GM19239 (cell line): ENCODE measurements at regions not wholly inside any gene's neighbourhood (a gene's known extent, or its start where the extent isn't known, plus 50 kb on each side); places are given as distances from the start of the nearest gene placed in this dataset.

Experiments
- DNase-seq: peaks from one replicate; pipeline ENCODE4 v3.0.0; 2011; ENCODE audit warnings: low spot score; ENCODE audit not compliant: insufficient read length
- FAIRE-seq: peaks from 2 replicates; lab custom pipeline; 2011; peaks lifted over from hg19 to GRCh38; lab: Jason Lieb, UNC

DNA sequence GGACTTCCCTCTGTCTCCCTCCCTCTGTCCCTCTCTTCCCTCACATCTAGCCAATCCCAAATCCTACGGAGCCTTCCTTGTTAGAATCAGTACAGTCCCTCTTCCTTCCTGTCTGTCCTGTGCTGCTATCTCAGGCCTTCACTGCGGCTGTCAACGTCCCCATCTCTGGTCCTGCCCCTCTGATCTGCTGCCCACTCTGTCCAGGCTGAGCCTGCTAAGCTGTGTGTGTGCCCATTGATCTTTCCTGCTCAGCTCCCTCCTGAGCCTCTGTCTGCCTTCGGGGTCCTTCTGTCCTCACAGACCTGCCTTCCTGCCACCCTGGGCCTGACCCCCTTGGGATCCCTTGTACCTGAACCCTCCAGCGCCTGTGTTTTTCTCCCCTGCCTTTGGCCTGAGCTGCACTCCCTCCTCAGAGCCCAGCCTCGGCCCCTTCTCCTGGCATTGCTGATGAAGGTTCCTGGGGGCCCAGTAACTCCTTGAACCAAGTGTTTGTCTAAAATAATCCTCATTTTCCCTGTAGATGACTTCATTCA, 182.1 kb upstream of the SHH start:
- FAIRE-seq, result no peak
- no peak for DNase-seq

DNA sequence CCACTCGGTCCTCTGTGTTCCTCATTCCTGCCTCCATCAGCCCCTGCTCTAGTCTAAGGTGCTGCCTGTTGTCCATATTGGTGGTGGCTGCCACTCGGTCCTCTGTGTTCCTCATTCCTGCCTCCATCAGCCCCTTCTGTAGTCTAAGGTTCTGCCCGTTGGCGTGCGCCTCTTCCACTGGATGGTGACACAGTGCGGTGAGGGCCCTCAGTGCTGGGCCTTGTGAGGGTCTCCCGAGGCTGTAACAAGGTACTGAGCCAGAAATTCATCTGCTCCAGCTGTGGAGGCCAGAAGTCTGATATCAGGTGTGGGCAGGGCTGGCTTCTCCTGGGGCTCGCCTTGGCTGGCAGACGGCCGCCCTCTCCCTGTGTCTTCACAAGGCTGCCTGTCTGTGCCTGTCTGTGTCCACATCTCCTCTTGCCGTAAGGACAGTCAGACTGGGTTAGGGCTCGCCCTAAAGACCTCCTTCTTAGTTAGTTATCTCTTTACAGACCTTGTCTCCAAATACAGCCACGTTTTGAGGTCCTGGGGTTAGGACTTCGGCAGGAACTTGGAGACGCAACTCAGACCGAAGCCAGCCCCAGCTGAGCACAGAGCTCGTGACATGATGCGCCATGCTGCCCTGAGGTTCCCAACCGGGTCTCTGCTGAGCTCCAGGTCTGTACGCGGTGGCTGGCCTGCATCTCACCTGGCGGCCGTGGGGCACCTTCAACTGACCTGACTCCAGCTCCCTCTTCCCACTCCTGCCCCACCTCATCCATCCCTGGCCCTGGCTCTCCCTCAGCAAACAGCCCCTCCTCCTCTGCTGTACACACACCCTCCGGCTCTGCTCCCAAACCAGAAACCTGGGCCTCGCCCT, 181.4 kb upstream of the SHH start:
- FAIRE-seq (no peak), DNase-seq (no peak)

DNA sequence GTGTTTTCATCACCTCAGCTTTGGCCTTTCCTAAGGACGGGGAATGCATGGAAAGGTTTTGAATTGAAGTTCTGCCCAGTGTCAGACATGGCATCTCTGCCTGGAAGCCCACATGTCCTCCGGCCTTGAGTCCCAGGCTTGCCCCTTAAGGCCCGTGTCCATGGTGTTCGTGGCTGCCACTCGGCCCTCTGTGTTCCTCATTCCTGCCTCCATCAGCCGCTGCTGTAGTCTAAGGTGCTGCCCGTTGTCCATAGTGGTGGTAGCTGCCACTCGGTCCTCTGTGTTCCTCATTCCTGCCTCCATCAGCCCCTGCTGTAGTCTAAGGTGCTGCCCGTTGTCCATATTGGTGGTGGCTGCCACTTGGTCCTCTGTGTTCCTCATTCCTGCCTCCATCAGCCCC, 180.7 kb upstream of the SHH start:
- DNase-seq (no peak), FAIRE-seq (no peak)

DNA sequence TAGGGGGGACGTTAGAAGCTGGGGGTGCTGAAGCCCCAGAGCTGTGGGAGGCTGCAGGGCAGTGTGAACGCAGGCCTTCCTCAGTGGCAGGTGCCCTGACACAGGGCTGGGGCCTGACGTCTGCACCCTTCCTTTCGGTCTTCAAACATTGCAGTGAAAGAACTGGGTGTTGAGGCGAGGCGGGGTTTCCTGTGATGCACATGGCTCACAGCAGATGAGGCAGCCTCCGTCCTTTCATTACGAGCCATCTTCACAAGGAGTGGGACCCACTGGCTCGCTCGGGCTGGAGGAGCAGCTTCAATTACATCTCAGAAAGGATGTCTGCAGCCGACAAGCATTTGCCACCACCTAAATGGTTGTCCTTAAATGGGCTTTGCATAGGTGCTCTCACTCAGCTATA, 180.3 kb upstream of the SHH start:
- DNase-seq (no peak), FAIRE-seq (no peak)

DNA sequence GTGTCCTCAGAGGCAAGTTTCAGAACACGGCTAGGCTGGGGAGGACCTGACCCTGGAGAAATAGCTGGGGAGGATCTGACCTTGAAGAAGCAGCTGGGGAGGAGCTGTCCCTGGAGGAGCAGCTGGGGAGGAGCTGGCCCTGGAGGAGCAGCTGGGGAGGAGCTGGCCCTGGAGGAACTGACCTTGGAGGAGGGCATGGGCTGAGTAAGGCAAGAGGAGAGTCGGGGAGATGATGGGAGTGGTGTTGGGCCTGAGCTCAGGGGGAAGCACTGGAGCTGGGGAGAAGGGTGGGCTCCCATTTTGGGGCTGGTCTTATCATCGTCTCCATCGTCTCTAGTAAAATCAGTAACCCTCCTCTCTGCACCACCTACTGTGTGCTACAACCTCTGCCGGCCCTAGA, 179.8 kb upstream of the SHH start:
- no peak for DNase-seq
- FAIRE-seq, result no peak

DNA sequence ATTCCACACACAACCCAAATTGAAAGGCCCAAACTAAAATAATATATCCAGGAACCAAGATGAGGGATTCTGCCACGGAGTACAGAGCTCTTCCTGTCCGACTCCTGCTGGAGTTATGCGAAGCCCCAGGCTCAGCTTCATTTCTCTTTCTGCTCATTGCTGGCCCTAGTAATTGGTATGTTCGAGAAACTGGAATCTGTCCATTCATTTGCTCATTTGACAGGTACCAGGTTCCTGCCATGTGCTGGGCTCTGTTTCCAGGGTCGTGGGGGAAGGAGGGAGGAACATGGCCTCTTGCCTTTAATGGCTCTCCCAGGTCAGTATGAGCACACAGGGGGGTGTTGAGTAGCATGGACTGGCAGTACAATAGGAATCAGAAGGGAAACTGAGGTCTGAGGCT, 179.2 kb upstream of the SHH start:
- DNase-seq, result no peak
- FAIRE-seq, result no peak

DNA sequence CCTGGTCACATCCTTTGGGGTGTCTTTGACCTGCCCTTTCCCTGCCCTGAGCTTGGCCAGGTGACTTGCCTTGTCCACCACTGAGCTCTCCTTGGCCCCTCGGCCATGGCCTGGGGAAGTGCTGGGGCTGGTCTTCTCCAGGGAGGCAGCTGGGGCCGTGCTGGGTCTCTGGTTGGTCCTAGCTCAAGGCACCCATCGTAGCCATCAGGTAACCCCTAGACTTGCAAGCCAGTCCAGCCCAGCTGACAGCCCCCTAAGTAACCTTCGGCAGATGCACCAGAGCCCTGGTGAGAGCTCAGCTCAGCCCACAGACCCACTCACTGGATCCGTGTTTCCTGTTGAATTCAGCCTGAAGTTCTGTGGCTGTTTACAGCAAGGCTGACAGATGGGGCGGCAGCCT, 176.2 kb upstream of the SHH start:
- FAIRE-seq (no peak), DNase-seq (no peak)

DNA sequence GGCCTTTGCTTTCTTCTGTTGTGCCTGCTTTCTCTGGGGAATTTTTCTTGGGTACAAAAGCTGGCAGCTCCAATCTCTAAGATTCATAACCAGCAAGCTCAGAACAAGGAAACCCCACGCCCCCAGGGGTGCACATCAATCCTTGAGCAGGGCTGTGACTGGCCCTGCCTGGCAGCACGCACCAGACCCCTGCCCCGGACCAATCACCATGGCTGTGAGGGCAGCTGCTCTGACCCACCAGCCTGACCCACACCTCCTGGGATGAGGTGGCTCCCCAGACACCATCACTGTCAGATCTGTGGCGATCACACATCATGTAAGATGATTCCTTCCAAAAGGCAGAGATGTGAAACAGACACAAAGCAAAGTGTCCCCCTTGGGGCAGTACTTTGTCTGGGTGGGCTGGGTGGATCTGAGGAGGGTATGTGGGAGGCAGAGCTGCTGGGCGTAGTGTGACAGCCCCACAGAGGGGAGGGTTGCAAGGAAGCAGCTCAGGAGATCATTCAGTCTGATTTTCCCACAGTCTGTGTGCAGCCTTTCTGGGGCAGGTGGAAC, 175.5 kb upstream of the SHH start:
- no peak for DNase-seq
- no peak for FAIRE-seq

DNA sequence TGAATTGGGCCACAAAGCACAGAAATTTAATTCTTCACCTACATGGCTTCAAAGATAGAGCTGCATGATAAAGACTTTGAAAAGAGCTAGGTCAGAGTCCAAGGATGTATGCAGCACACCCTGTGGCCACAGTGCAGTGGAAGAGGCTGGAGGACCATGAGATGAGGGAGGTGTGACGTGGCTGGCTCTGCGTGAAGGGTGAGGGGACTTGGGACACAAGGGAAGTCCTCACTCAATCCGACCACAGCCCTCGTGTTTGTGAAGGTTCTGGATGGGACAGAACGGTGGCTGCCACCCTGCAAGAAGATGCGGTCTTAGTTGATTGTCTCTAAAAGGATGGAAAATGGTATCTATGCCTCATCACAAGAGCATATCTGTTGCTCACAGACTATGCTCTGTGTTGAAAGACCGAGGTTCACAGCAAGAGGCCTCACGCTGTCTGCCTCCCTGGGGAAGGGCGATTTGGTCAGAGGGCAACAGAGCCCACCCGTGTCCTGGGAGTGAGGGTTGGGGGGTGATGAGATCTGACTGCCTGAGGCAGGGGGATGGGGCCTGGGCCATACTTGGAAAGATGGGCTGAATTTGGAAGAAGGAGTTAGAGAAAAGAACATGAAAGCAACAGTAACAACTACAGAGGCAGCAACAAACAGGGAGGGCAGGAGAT, 174.4 kb upstream of the SHH start:
- DNase-seq (no peak), FAIRE-seq (no peak)

DNA sequence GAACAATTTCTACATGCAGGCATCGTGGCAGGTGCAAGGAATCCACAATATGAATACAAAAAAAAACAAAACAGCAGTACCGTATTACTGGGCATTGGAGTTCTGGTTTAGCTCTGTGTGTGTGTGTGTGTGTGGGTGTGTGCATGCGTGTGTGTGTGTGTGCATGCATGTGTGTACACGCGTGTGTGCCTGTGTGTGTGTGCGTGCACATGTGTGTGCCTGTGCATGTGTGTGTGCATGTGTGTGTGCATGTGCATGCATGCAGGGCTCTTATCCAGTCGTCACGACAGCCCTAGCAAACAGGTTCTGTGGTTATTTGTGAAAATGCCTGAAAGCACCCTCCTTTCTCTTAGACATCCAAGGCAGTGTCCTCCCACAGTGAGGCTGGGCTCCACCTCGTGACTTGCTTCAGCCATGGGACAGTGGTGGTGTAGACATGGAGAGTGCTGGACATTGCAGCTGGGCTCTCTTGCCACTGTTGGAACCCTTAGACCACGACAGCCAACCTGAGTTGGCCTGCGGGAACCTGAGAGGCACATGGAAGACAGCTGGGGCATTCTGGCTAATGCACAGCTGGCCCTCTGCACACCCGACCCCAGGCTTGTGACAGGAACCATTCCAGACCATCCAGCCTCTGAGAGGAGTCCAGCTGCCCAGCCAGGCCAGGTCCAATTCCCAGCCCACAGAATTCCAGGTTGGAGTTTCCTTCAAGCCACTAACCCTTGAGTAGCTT, 173.4 kb upstream of the SHH start:
- DNase-seq (no peak), FAIRE-seq (no peak)

DNA sequence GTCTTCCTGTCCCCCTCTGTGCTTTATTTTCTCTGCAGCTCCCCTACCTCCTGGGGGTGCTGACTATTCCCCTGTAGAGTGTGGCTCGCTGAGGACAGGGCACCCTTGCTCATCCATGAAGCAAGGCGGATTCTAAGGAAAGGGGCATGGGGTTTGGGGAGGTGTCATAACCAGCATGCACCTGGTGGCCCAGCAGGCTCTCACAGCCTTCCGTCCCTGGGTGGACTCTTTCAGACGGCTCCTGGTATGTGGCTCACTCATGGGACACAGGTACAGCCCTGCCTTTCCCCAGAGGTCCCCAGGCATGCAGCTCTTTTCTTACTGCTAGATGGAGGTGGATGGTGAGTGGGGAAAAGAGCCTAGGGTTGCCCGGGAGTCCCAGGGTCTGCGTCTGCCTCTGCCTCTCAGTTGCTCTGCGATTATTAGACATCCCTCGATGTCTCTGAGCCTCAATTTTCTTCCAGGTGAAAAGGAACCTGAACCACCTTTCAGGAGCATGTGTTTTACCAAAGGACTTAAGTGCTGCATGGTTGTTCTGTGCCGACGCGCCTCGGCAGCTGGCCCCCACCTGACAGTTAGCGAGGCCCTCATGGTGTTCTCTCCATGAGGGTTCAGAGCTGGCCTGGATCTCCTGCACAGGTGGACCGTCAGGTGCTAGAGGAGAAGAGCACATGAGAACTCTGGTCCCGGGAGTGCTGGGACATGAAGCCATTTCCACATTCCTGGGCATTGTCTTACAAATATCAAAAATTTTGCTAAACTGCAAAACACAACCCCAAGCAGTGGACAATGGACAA, 172.5 kb upstream of the SHH start:
- FAIRE-seq, result no peak
- DNase-seq, result no peak

DNA sequence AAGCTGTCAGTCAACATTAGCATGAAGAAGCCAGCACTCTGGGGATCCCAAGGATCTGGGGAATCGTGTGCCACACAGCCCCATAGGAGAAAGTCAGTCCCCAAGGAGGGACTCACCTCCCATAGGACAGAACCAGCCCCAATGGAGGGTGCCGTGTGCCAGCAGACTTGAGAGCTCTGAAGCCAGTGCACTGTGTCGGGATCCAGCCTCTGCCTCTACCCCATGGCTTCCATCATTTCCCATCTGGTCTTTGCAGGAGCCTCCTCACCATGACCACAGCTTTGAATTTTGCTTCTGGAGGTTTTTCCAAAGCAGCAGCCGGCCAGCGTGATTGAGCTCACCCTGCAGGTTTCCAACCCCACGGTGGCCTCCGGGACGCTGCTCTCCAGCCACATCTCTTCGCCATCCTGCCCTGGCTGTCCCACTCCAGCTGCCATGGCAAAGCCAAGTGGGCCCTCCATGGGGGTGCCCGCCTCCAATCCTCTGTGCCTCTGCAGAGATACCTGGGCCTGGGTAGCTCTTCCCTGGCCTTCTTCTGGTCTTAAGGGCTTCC, 171.8 kb upstream of the SHH start:
- DNase-seq (no peak), FAIRE-seq (no peak)

DNA sequence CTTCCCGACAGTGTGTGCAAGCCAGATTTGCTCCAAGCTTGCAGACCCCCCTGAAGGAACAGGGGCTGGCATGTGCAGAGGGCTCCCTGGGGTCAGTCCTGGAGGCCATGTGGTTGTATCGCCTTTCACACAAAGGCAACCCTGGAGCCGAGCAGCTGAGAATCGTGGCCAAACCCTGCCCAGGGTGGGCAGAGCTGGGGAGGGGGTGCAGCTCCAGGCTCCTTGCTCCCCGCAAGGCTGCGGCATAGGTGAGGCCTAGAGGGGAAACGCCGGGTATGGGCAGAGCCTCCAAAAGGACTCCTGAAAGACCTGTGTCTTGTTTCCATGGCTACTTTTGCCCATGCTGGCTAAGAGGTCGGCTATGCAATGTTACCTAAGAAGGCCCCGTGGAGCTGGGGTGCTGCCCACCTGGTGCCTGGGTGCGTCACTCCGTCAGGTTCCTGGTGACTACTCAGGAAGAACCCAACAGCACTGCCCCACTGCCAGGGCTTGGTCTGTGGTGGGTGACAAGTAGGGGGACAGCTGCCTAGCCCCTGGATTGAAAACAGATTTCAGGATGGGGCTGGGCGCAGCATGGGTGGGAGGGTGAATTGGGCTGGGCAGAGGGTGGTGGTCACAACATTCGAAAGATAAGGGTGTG, 171.0 kb upstream of the SHH start:
- no peak for FAIRE-seq

DNA sequence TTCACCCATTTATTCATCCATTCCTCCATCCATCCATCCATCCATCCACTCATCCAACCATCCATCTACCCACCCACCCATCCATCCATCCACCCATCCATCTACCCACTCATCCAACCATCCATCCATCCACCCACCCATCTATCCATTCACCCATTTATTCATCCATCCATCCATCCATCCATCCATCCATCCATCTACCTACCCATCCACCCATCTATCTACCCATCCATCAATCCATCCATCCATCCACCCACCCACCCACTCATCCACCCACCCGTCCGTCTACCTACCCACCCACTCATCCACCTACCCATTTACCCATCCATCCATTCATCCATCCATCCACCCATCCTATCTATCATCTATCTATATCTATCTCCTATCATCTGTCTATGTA, 169.4 kb upstream of the SHH start:
- FAIRE-seq, result no peak
- DNase-seq, result no peak

More for the DNA sequence above, 171.0 kb upstream of the SHH start:
- DNase-seq, result no peak

DNA sequence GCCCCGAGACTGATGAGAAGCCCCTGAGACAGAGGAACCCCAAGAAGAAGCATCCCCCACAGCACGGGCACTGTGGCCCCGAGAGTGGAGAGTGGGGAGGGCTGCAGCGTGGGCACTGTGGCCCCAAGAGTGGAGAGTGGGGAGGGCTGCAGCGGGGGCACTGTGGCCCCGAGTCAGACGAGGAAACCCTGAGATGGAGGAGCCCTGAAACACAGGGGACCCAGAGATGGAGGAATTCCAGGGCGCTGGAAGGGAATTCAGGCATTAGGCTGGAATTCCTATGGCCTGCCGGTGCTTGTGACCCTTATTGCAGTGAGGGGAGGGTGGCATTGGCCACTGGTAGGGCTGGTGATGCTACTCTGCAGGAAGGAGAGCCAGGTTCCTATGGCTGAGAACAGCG, 168.6 kb upstream of the SHH start:
- no peak for FAIRE-seq
- DNase-seq, result no peak

DNA sequence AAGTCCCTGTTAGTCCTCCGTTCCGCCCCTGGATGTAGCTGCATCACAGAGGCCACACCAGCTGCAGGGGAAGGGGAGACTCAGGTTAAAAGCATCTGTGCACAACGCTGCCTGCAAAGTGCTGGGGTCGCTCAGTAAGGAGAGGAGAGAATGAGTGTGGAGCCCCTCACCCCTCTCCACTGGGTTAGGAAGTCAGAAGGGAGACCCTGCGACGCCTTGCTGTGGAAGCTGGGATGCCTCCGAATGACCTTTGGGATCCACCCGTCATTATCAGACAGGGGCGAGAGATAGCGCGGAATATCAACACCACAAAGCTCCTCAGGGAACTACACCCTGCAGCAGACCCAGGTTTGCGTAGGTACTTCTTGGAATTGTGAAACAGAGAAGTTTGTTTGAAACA, 167.7 kb upstream of the SHH start:
- DNase-seq (no peak), FAIRE-seq (no peak)

DNA sequence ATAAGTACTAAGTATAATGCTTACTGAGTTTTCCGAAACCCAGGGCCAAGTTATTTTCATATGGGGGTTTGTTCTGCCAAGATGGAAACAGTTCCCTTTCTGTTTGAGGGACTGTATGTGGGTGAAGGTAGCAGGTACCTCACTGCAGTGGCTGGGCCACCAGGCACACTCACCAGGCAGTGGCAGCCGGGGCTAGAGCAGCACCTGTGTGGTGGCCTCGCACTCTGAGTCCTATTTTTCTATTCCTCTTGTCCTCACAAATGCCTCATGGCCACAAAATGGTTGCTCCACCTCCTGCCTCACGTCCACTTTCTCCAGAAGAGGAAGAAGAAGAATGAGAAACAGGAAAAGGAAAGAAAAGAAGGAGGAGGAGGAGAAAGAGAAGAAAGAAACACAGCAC, 167.3 kb upstream of the SHH start:
- FAIRE-seq, result no peak

DNA sequence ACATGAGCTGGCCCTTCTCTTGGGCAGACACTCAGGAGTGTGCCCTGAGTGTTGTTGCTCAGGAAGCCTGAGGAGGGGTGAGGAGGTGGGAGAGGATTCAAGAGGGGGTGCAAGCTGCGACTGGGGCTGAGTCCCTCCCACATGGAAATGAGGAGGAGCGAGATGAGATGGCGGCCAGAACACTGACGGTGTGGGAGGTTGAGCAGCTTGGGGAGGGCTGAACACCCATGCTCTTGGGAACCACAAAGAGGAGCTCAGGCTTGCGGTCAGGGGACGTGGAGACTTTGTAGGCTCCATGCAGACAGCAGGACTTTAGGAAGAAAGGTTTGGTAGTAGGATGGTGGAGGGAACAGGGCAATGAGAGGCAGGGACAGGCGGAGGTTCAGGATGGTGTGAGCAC, 163.2 kb upstream of the SHH start:
- DNase-seq, result no peak

More for the DNA sequence above, 167.3 kb upstream of the SHH start:
- no peak for DNase-seq

More for the DNA sequence above, 163.2 kb upstream of the SHH start:
- no peak for FAIRE-seq
